HepG2 (cell line): ENCODE measurements at regions not wholly inside any gene's neighbourhood (a gene's known extent, or its start where the extent isn't known, plus 50 kb on each side); places are given as distances from the start of the nearest gene placed in this dataset.
A peak's percentile ranks its signal among the peaks of the same experiment; 100 is the strongest.

ENCODE experiments used
- ATAC-seq: fragments of 200-7000 bp; cut with Tn5 transposase; 3 replicates; pipeline ENCODE4 v1.9.1; 2020; ENCODE audit warnings: mild to moderate bottlenecking, moderate library complexity
- BruUV-seq: library from RNA; stranded (reverse); fragments of 400-500 nt; replicated peaks from 2 replicates; lab custom pipeline; 2021; lab: Mats Ljungman, UMichigan
- CTCF ChIA-PET: fragments of 300-600 bp; formaldehyde crosslinking; extraction: SDS; loops from one replicate; lab custom pipeline; 2021; ENCODE audit warnings: low total read pairs, inconsistent platforms, low intra/inter-chr PET ratio; lab: Yijun Ruan, JAX
- POLR2A ChIA-PET: fragments of 350-600 bp; sonication (Branson Sonifier 250); formaldehyde crosslinking; loops from one replicate; lab custom pipeline; 2020; ENCODE audit warnings: antibody characterized with exemption, inconsistent platforms; lab: Yijun Ruan, JAX
- DNase-seq: peaks from one replicate; pipeline ENCODE4 v3.0.0-alpha.2; 2015; ENCODE audit warnings: low spot score
- FAIRE-seq: peaks from 3 replicates; lab custom pipeline; 2011; peaks lifted over from hg19 to GRCh38; lab: Jason Lieb, UNC
- H2AFZ ChIP-seq: one replicate; pipeline ENCODE4 v1.6.1; 2011; ENCODE audit warnings: low read length, inconsistent platforms
- H3K27ac ChIP-seq: fragments of 300-600 bp; 3 replicates; pipeline ENCODE4 v1.8.0; 2011; ENCODE audit warnings: mixed run types, mild to moderate bottlenecking, mixed read lengths, low read length, inconsistent platforms; ENCODE audit not compliant: insufficient read depth; ENCODE audit errors: extremely low read length
- H3K27me3 ChIP-seq, 2 experiments: fragments of 200-600 bp in 1 of 2; 2 replicates in 1 of 2; 3 replicates in 1 of 2; pipeline versions ENCODE4 v1.6.0 to v1.8.0; 2011; ENCODE audit warnings: low read length in 2 of 2, mild to moderate bottlenecking in 2 of 2, moderate library complexity in 2 of 2, inconsistent platforms in 1 of 2; ENCODE audit not compliant: insufficient read depth in 2 of 2, control insufficient read depth in 1 of 2
- H3K36me3 ChIP-seq, 2 experiments: fragments of 200-600 bp in 1 of 2; replicated peaks in 1 of 2; 2 replicates in 1 of 2; 3 replicates in 1 of 2; pipeline versions ENCODE4 v1.5.1 to v1.8.0; 2011; ENCODE audit warnings: low read length in 2 of 2, inconsistent platforms in 1 of 2; ENCODE audit not compliant: insufficient read depth in 2 of 2, control insufficient read depth in 1 of 2
- H3K4me1 ChIP-seq: 2 replicates; pipeline ENCODE4 v1.5.1; 2012; ENCODE audit warnings: low read length, inconsistent platforms; ENCODE audit not compliant: insufficient read depth
- H3K4me2 ChIP-seq: 2 replicates; pipeline ENCODE4 v1.6.0; 2011; ENCODE audit warnings: low read depth, low read length, inconsistent platforms
- H3K4me3 ChIP-seq, 3 experiments: fragments of 200-600 bp in 1 of 3; sonication (generic), shearing (Covaris generic) in 1 of 3; replicated peaks in 1 of 3; 2 replicates each; pipeline ENCODE4 v1.5.1; 2011 to 2016; ENCODE audit warnings: low read length in 3 of 3, inconsistent platforms in 2 of 3, low read depth in 2 of 3, mild to moderate bottlenecking in 2 of 3, control low read depth in 1 of 3, mixed read lengths in 1 of 3; ENCODE audit not compliant: insufficient read depth in 1 of 3
- H3K79me2 ChIP-seq: one replicate; pipeline ENCODE4 v1.6.1; 2011; ENCODE audit warnings: low read length, inconsistent platforms; ENCODE audit not compliant: insufficient read depth
- H3K9ac ChIP-seq: 2 replicates; pipeline ENCODE4 v1.6.0; 2011; ENCODE audit warnings: mild to moderate bottlenecking, low read depth, low read length, inconsistent platforms; ENCODE audit not compliant: insufficient read depth
- H3K9me3 ChIP-seq: 2 replicates; pipeline ENCODE4 v1.5.1; 2012; ENCODE audit warnings: mild to moderate bottlenecking, low read length
- H4K20me1 ChIP-seq: 2 replicates; pipeline ENCODE4 v1.6.0; 2011; ENCODE audit warnings: inconsistent platforms, mild to moderate bottlenecking, low read length, moderate library complexity; ENCODE audit not compliant: insufficient read depth
- ELF1 ChIP-seq: sonication (generic); formaldehyde crosslinking; IDR thresholded peaks from 2 replicates; pipeline ENCODE4 v1.4.0; 2020; ENCODE audit warnings: missing genetic modification reagents
- ETV5 ChIP-seq: IDR thresholded peaks from 2 replicates; pipeline ENCODE4 v1.6.1; 2018; ENCODE audit warnings: missing biosample characterization, missing genetic modification reagents, inconsistent platforms, borderline replicate concordance
- MAFG ChIP-seq: sonication (generic); formaldehyde crosslinking; IDR thresholded peaks from 2 replicates; pipeline ENCODE4 v1.5.1; 2020; ENCODE audit warnings: mild to moderate bottlenecking, missing genetic modification reagents
- MAFK ChIP-seq, 2 experiments: IDR thresholded peaks in 1 of 2; conservative IDR thresholded peaks in 1 of 2; 2 replicates each; pipeline ENCODE4 v1.6.1; 2011; ENCODE audit warnings: improper control_type of control experiment in 2 of 2, low read length in 2 of 2
- MAZ ChIP-seq, 2 experiments: sonication (generic) in 1 of 2; formaldehyde crosslinking in 1 of 2; IDR thresholded peaks; 2 replicates each; pipeline versions ENCODE4 v1.5.0 to v1.6.1; 2012 to 2020; ENCODE audit warnings: low read depth in 2 of 2, mild to moderate bottlenecking in 2 of 2, borderline replicate concordance in 1 of 2, improper control_type of control experiment in 1 of 2, low read length in 1 of 2, missing genetic modification reagents in 1 of 2, moderate library complexity in 1 of 2
- MED8 ChIP-seq: sonication (generic); formaldehyde crosslinking; IDR thresholded peaks from 2 replicates; pipeline ENCODE4 v1.8.1; 2023; ENCODE audit warnings: mild to moderate bottlenecking, missing genetic modification reagents; ENCODE audit not compliant: insufficient replicate concordance
- THAP8 ChIP-seq: sonication (generic); formaldehyde crosslinking; IDR thresholded peaks from 2 replicates; pipeline ENCODE4 v1.5.1; 2020; ENCODE audit warnings: missing genetic modification reagents, mild to moderate bottlenecking, borderline replicate concordance
- WGBS: methylation state at CpG from one replicate; pipeline ENCODE4 v1.1.6; 2017; ENCODE audit warnings: low lambda C conversion rate; 5-methylcytosine and 5-hydroxymethylcytosine counted together
- in situ Hi-C: cut with HindIII; loops from 2 replicates; pipeline ENCODE4 v1.10.0; 2017; ENCODE audit warnings: low pct_unique_long_range_greater_than_20kb; ENCODE audit not compliant: extremely low pct_ligation_motif_present
- intact Hi-C: fragments of 100-400 bp; cut with micrococcal nuclease; formaldehyde crosslinking; loops from one replicate; pipeline ENCODE4 v1.10.0; 2022; ENCODE audit not compliant: unreplicated experiment

DNA sequence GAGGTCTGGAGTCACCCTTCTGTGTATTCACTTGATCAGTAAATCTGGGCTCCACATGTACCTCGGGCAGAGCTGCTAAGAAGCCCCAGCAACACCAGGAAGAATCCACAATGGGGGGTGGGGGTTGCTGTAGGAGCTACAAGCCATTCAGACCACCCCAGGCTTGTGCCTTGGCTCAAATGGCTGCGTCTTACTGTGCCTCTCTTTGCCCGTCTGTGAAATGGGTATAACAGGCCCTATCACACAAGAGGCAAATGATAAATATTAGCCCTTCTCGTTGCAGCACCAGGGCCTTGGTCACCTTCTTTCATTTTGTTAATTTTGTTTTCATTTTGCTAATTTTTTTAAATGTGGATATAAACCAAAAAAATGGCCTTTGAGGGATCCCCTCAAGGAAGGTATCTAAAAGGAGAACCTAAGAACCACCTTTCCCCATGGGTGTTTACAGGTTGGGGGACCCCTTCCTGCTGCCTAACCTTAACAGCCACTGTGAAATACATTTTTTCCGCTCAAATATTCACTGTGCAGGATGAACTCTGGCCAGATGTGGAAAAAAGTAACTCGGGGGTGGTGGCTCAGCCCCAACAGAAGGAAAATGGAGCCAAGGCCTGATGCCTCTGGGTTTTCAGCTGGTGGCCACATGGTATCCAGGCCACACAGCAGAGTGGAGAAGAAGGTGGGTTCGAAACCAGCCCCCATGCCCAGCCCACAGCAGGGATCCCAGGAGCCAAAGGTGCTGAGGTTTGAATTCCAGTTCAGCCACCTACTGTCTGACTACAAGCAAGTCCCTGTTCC is 284.0 kb downstream of the MN1 start:
- ATAC-seq, result no peak
- H3K4me1 ChIP-seq, result no peaks in the 10 kb centered on the region
- H2AFZ ChIP-seq, result no peak overlapping the region
- POLR2A ChIA-PET, result no interaction called here
- no peaks in the 10 kb centered on the region for H3K79me2 ChIP-seq
- no peaks in the 10 kb centered on the region for H3K27me3 ChIP-seq
- FAIRE-seq, result no peak
- TF ChIP-seq MAFG (CRISPR knock-in tag) (no peak), ETV5 (CRISPR knock-in tag) (no peak), MAZ (IDR thresholded peaks at IDR 0.05; ENCODE audit: borderline replicate concordance, low read depth, low read length) (no peak), MAZ (CRISPR knock-in tag; IDR thresholded peaks at IDR 0.05; ENCODE audit: low read depth) (no peak), THAP8 (no peak), MED8 (CRISPR knock-in tag) (no peak), MAFK (conservative IDR thresholded peaks at IDR 0.05 in 1 of 2, IDR thresholded peaks at IDR 0.05 in 1 of 2; ENCODE audit: low read length in 2 of 2) (peak; percentile 2 to 47; a peak in 1 of 4 replicates), ELF1 (CRISPR knock-in tag) (no peak)
- H3K4me2 ChIP-seq, result no peak overlapping the region
- CTCF ChIA-PET, result no interaction called here
- H3K4me3 ChIP-seq, result no peak overlapping the region
- H3K27ac ChIP-seq, result no peak overlapping the region
- no peak overlapping the region for H3K9ac ChIP-seq
- no peaks in the 10 kb centered on the region for H3K36me3 ChIP-seq
- no peaks in the 10 kb centered on the region for H4K20me1 ChIP-seq
- intact Hi-C loops (no loop called here), in situ Hi-C loops (no loop called here)
- BruUV-seq, result no TSS peak
- DNase-seq, result no peak
- 14% methylated on average over 5 of the region's 7 CpGs for WGBS
- H3K9me3 ChIP-seq, result no peaks in the 10 kb centered on the region
